RWPE1 (cell line): ENCODE measurements at regions not wholly inside any gene's neighbourhood (a gene's known extent, or its start where the extent isn't known, plus 50 kb on each side); places are given as distances from the start of the nearest gene placed in this dataset.

ENCODE experiments used
- CTCF ChIA-PET: fragments of 350-600 bp; sonication (Branson Sonifier 250); formaldehyde crosslinking; extraction: SDS; loops from one replicate; lab custom pipeline; 2021; lab: Yijun Ruan, JAX
- POLR2A ChIA-PET: fragments of 400-600 bp; formaldehyde crosslinking; extraction: SDS; loops from one replicate; lab custom pipeline; 2020; ENCODE audit warnings: antibody characterized with exemption; ENCODE audit not compliant: low non-redundant PET; lab: Yijun Ruan, JAX
- DNase-seq: peaks from one replicate; pipeline ENCODE4 v3.0.0; 2012; ENCODE audit warnings: low spot score
- H3K27ac ChIP-seq: fragments of 450-650 bp; 2 replicates; pipeline ENCODE4 v1.5.1; 2017
- TF ChIP-seq, protein P1 (sequence below): fragments of 450-650 bp; conservative IDR thresholded peaks from 2 replicates; pipeline ENCODE4 v1.5.1; 2017; ENCODE audit warnings: low read depth, mild to moderate bottlenecking

DNA sequence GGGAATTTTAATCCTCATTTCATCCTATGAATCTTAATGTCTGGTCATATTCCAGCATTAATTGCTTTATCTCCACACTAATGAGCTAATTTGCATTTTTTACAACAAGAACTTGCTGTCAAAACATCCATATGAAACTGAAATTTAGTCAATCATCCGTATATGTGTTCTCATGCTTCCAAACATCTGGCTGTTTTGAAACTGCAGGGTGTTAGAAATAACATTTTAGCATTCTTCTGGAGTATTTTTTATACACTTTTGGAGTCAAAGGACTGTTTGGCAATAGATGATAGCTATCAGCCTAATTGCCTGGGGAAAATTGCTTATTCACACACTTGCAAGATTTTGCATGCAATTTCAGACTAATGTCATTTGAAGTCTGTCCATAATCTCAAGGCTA, 1639.3 kb downstream of the KCNT2 start:
- TF ChIP-seq, protein P1, sequence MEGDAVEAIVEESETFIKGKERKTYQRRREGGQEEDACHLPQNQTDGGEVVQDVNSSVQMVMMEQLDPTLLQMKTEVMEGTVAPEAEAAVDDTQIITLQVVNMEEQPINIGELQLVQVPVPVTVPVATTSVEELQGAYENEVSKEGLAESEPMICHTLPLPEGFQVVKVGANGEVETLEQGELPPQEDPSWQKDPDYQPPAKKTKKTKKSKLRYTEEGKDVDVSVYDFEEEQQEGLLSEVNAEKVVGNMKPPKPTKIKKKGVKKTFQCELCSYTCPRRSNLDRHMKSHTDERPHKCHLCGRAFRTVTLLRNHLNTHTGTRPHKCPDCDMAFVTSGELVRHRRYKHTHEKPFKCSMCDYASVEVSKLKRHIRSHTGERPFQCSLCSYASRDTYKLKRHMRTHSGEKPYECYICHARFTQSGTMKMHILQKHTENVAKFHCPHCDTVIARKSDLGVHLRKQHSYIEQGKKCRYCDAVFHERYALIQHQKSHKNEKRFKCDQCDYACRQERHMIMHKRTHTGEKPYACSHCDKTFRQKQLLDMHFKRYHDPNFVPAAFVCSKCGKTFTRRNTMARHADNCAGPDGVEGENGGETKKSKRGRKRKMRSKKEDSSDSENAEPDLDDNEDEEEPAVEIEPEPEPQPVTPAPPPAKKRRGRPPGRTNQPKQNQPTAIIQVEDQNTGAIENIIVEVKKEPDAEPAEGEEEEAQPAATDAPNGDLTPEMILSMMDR = no peak
- ChIA-PET POLR2A (no interaction called here), CTCF (no interaction called here)
- no peak for DNase-seq
- no peak overlapping the region for H3K27ac ChIP-seq

DNA sequence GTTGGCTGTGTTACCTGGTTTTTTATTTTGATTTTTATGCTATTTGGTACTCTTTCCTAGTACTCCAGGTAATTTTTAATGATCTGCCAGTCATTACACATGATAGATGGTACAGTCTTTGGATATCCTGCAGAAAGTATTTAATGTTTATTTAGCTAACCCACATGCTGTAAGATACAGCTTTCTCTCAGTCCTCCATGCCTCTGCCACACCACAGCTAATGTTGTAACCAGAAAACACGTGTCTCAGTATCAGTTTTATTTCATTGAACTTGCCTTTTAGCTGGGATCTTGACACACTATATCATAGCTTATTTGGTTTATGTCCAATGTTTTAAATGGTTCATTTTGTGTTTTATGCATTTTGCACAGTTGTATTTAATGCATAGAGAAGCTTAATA, 1648.4 kb downstream of the KCNT2 start:
- ChIA-PET POLR2A (no interaction called here), CTCF (interaction anchor here (0.5 to 0.7 kb wide), 2 partner anchors 195 to 1398 kb away, joined by 3 to 4 read pairs; no protein-coding TSS in a partner anchor)
- TF ChIP-seq, protein P1 = no peak
- H3K27ac ChIP-seq = no peak overlapping the region
- no peak for DNase-seq

DNA sequence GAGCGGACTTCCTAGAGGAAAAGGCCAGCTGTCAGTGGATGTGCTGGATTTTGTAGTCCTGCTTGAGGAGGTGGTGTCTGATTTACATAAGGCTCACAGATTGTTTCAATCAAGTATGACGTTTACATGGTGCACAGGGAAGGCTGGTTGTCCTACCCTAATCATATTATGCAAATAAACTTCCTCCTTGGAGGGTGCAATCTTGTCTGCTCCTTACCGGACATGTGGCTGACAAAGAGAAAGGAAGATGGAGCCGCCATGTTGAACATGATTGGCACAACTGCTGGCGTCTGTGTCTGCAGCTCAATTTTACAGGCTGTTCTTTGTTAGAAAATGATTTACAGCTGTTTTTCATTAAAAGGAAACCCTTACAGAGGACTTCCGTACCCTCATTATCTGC, 1656.1 kb downstream of the KCNT2 start:
- TF ChIP-seq, protein P1 = no peak
- POLR2A ChIA-PET = no interaction called here
- H3K27ac ChIP-seq = no peak overlapping the region
- CTCF ChIA-PET = no interaction called here
- no peak for DNase-seq

DNA sequence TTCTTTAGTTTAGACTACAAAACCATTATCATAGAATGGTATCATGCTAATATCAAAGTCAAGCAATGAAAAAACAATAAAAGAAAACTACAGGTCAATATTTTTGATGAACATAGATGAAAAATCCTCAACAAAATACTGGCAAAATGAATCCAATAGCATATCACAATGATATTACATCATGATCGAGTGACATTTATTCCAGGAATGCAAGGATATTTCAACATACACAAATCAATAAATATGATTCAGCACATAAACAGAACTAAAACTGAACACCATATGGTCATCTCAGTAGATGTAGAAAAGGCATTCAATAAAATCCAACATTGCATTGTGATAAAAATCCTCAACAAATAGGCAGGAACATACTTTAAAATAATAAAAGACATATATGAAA, 1657.7 kb downstream of the KCNT2 start:
- ChIA-PET POLR2A (no interaction called here), CTCF (no interaction called here)
- TF ChIP-seq, protein P1 = no peak
- no peak overlapping the region for H3K27ac ChIP-seq
- DNase-seq = no peak

DNA sequence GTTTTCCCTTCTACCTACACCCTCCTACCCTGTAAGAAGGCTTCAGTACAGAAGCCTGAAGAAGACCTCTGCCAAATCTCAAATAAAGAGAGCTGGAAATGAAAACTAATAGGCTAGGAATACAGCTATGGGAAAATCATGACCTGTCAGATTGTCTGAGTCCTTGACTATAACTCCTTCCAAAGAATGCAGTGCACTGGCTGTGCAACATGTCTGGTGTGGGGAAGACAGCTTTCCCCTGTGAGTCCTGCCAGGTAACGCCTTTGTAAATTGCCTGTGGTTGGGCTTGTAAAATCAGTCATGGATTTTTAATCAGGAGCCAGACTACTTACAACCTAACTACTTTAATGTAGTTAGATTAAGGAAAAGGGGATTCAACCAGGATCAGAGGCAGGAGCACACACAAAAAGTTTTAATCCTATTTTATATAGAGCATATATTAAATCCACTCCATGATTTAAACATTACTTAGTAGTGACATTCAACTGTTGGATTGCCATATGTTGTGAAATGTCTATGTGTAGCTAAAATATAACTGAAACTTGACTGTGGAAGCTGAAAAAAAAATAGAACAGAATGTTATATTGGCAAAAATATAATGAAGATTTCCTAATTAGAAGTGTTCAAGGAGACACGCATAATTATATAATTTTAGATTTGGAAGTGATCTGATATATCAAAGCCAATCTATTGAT, 1667.8 kb downstream of the KCNT2 start:
- TF ChIP-seq, protein P1 = no peak
- H3K27ac ChIP-seq = no peak overlapping the region
- DNase-seq = no peak
- POLR2A ChIA-PET = no interaction called here
- CTCF ChIA-PET = no interaction called here

DNA sequence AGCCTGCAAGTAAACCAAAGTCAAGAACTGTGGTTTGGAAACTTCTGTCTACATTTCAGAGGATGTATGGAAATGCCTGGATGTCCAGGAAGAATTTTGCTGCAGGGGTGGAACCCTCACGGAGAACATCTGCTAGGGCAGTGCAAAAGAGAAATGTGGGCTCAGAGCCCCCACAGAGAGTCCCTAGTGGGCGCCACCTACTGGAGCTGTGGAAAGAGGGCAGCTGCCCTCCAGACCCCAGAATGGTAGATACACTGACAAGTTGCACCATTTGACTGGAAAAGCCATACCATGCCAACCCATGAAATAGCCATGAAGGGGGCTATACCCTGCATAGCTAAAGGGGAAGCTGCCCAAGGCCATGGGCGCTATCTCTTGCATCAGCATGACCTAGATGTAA, 1672.4 kb downstream of the KCNT2 start:
- ChIA-PET CTCF (no interaction called here), POLR2A (no interaction called here)
- no peak overlapping the region for H3K27ac ChIP-seq
- no peak for DNase-seq
- TF ChIP-seq, protein P1 = no peak

DNA sequence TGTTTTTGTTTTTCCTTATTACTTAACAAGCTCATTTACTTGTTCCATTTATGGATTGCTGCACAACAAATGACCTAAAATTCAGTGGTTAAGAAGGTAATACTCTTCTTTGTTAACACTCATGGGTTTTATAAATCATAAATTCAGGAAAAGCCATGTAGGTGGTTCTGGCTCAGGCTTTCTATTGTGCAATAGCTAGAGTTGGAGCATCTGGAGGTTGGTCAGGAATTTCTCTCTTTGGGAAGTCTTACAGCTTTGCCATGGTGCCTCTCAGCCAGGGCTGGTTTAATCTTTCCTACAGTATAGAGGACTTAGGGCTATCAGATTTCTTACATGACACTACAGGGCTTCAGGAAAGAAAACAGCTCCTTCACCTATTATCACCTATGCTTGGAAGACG, 1677.1 kb downstream of the KCNT2 start:
- DNase-seq = no peak
- TF ChIP-seq, protein P1 = no peak
- H3K27ac ChIP-seq = no peak overlapping the region
- POLR2A ChIA-PET = no interaction called here
- CTCF ChIA-PET = no interaction called here
